IMR-90 (cell line): ENCODE measurements at regions not wholly inside any gene's neighbourhood (a gene's known extent, or its start where the extent isn't known, plus 50 kb on each side); places are given as distances from the start of the nearest gene placed in this dataset.

Experiments used
- ATAC-seq: fragments of 200-7000 bp; cut with Tn5 transposase; 2 replicates; pipeline ENCODE4 v1.9.1; 2020; ENCODE audit warnings: low read depth, mild to moderate bottlenecking, moderate library complexity
- BruUV-seq: library from RNA; stranded (reverse); fragments of 400-500 nt; replicated peaks from 2 replicates; lab custom pipeline; 2021; lab: Mats Ljungman, UMichigan
- CTCF ChIA-PET: fragments of 300-600 bp; formaldehyde crosslinking; extraction: SDS; loops from one replicate; lab custom pipeline; 2021; ENCODE audit warnings: antibody characterized with exemption; lab: Yijun Ruan, JAX
- POLR2A ChIA-PET: fragments of 300-600 bp; sonication (Branson Sonifier 250); formaldehyde crosslinking; loops from one replicate; lab custom pipeline; 2022; ENCODE audit warnings: antibody characterized with exemption; ENCODE audit not compliant: unreplicated experiment; lab: Charles Lee
- DNase-seq: peaks from one replicate; pipeline ENCODE4 v3.0.0; 2013
- H2AFZ ChIP-seq: replicated peaks from 2 replicates; pipeline ENCODE3; 2013; ENCODE audit warnings: low read length, mild to moderate bottlenecking; ENCODE audit not compliant: poor library complexity
- H2AK5ac ChIP-seq: 2 replicates; pipeline ENCODE4 v1.6.1; 2013; ENCODE audit warnings: low read depth, low read length, inconsistent platforms
- H2AK9ac ChIP-seq: replicated peaks from 2 replicates; pipeline ENCODE3; 2013; ENCODE audit warnings: mild to moderate bottlenecking, low read depth, low read length, moderate library complexity; ENCODE audit not compliant: poor library complexity
- H2BK120ac ChIP-seq: 2 replicates; pipeline ENCODE4 v1.6.1; 2013; ENCODE audit warnings: low read depth, low read length, inconsistent platforms
- H2BK15ac ChIP-seq: 3 replicates; pipeline ENCODE4 v1.6.1; 2013; ENCODE audit warnings: low read depth, low read length, inconsistent platforms
- H2BK20ac ChIP-seq: 2 replicates; pipeline ENCODE4 v1.6.1; 2013; ENCODE audit warnings: low read depth, mild to moderate bottlenecking, inconsistent platforms, low read length, moderate library complexity
- H2BK5ac ChIP-seq: 2 replicates; pipeline ENCODE4 v1.6.1; 2013; ENCODE audit warnings: mild to moderate bottlenecking, low read depth, low read length, inconsistent platforms; ENCODE audit not compliant: poor library complexity, severe bottlenecking
- H3K14ac ChIP-seq: replicated peaks from 2 replicates; pipeline ENCODE4 v1.6.1; 2013; ENCODE audit warnings: low read depth, low read length, inconsistent platforms
- H3K18ac ChIP-seq: 2 replicates; pipeline ENCODE4 v1.6.1; 2013; ENCODE audit warnings: low read depth, low read length, control low read depth
- H3K23ac ChIP-seq: 2 replicates; pipeline ENCODE4 v1.6.1; 2013; ENCODE audit warnings: low read depth, low read length, inconsistent platforms
- H3K27ac ChIP-seq: 2 replicates; pipeline ENCODE4 v1.5.1; 2013; ENCODE audit warnings: mild to moderate bottlenecking, control low read depth, low read length; ENCODE audit not compliant: insufficient read depth
- H3K27me3 ChIP-seq: 2 replicates; pipeline ENCODE4 v1.6.1; 2013; ENCODE audit warnings: low read length; ENCODE audit not compliant: control insufficient read depth, insufficient read depth
- H3K36me3 ChIP-seq: 2 replicates; pipeline ENCODE4 v1.6.1; 2013; ENCODE audit warnings: low read length, mixed read lengths; ENCODE audit not compliant: control insufficient read depth, insufficient read depth
- H3K4ac ChIP-seq: 2 replicates; pipeline ENCODE4 v1.6.1; 2013; ENCODE audit warnings: low read depth, low read length, inconsistent platforms
- H3K4me1 ChIP-seq: 2 replicates; pipeline ENCODE4 v1.6.1; 2013; ENCODE audit warnings: low read length, mixed read lengths; ENCODE audit not compliant: control insufficient read depth, insufficient read depth
- H3K4me2 ChIP-seq: 2 replicates; pipeline ENCODE4 v1.6.1; 2013; ENCODE audit warnings: low read depth, mild to moderate bottlenecking, control low read depth, low read length, moderate library complexity
- H3K4me3 ChIP-seq: 2 replicates; pipeline ENCODE4 v1.5.1; 2013; ENCODE audit warnings: low read depth, mild to moderate bottlenecking, control low read depth, low read length, moderate library complexity; ENCODE audit not compliant: insufficient read depth
- H3K56ac ChIP-seq: 2 replicates; pipeline ENCODE4 v1.6.1; 2013; ENCODE audit warnings: low read length, inconsistent platforms; ENCODE audit not compliant: insufficient read depth; ENCODE audit errors: extremely low read depth
- H3K79me1 ChIP-seq, 2 experiments: 2 replicates each; pipeline ENCODE4 v1.6.1; 2013; ENCODE audit warnings: low read length in 2 of 2, inconsistent platforms in 1 of 2, low read depth in 1 of 2
- H3K9ac ChIP-seq: 2 replicates; pipeline ENCODE4 v1.6.1; 2013; ENCODE audit warnings: low read depth, low read length, control low read depth
- H3K9me1 ChIP-seq: 2 replicates; pipeline ENCODE4 v1.6.1; 2013; ENCODE audit warnings: low read length, inconsistent platforms; ENCODE audit not compliant: insufficient read depth
- H3K9me3 ChIP-seq: 2 replicates; pipeline ENCODE4 v1.6.1; 2013; ENCODE audit warnings: low read length; ENCODE audit not compliant: control insufficient read depth, insufficient read depth
- H4K20me1 ChIP-seq: 2 replicates; pipeline ENCODE4 v1.6.1; 2013; ENCODE audit warnings: low read length, inconsistent platforms; ENCODE audit not compliant: insufficient read depth
- H4K5ac ChIP-seq: 2 replicates; pipeline ENCODE4 v1.6.1; 2013; ENCODE audit warnings: mild to moderate bottlenecking, low read depth, low read length, control low read depth
- H4K8ac ChIP-seq, 2 experiments: 2 replicates each; pipeline ENCODE4 v1.6.1; 2013; ENCODE audit warnings: low read depth in 2 of 2, low read length in 2 of 2, control low read depth in 1 of 2, inconsistent platforms in 1 of 2
- H4K91ac ChIP-seq: 2 replicates; pipeline ENCODE4 v1.6.1; 2013; ENCODE audit warnings: low read depth, low read length, inconsistent platforms; ENCODE audit not compliant: insufficient read depth
- CEBPB ChIP-seq: IDR thresholded peaks from 2 replicates; pipeline ENCODE4 v1.6.1; 2012; ENCODE audit warnings: low read depth, low read length, improper control_type of control experiment
- FOS ChIP-seq: fragments of 150-350 bp; IDR thresholded peaks from 2 replicates; pipeline ENCODE4 v1.6.1; 2016; ENCODE audit warnings: low read depth, low read length
- POLR2A ChIP-seq: IDR thresholded peaks from 2 replicates; pipeline ENCODE4 v1.6.1; 2012; ENCODE audit warnings: mild to moderate bottlenecking, low read depth, low read length
- WGBS, 2 experiments: methylation state at CpG; one replicate each; pipeline versions ENCODE4 v1.1.5 to v1.1.7; 2013; ENCODE audit warnings: missing lambda C conversion rate in 2 of 2; ENCODE audit not compliant: insufficient read length in 1 of 2; ENCODE audit errors: extremely low coverage in 2 of 2; 5-methylcytosine and 5-hydroxymethylcytosine counted together
- dilution Hi-C: fragments of 300-500 bp; cut with HindIII; formaldehyde crosslinking; loops from one replicate; pipeline ENCODE4 v1.14.3; 2018; ENCODE audit warnings: low sequenced_read_pairs; ENCODE audit not compliant: unreplicated experiment
- in situ Hi-C: fragments of 300-500 bp; cut with MboI; formaldehyde crosslinking; loops from 3 replicates; pipeline ENCODE4 v1.14.3; 2019; ENCODE audit warnings: low sequenced_read_pairs, inconsistent platforms, mixed read lengths
- intact Hi-C: fragments of 100-400 bp; cut with micrococcal nuclease; formaldehyde crosslinking; loops from 2 replicates; pipeline ENCODE4 v1.10.0; 2022

DNA sequence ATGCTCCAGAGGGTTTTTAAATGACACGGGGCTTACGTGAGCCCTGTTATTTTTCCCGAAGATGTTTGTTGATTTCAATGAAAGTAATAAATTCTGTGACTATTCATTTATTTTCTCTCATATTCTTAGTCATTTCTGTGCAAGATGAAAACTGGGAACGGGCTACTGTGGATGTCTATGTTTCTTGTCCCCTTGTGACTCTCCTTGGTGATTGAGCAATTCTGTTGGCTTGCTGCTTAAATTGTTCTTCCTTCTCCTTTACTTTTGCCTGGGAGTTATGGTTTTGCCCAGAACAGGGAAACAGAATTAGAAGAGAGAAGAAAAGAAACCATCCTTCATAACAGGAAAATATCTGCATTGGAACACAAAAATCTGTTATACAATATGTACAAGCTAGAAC, 508.2 kb upstream of the DSEL start:
- no peaks in the 10 kb centered on the region for H3K79me1 ChIP-seq
- DNase-seq = no peak
- ChIA-PET POLR2A (no interaction called here), CTCF (no interaction called here)
- ATAC-seq = no peak
- no TSS peak for BruUV-seq
- H4K20me1 ChIP-seq = no peaks in the 10 kb centered on the region
- no peaks in the 10 kb centered on the region for H3K9me1 ChIP-seq
- H2AK9ac ChIP-seq = no peak overlapping the region
- no CpG with 5 or more reads among the region's 4 CpGs for WGBS, 2 experiments
- H2BK20ac ChIP-seq = no peak overlapping the region
- in situ Hi-C loops = no loop called here
- H2BK120ac ChIP-seq = no peak overlapping the region
- H3K23ac ChIP-seq = no peak overlapping the region
- H3K56ac ChIP-seq = no peak overlapping the region
- H2BK5ac ChIP-seq = no peak overlapping the region
- H3K4me1 ChIP-seq = no peaks in the 10 kb centered on the region
- H3K27ac ChIP-seq = no peak overlapping the region
- dilution Hi-C loops = no loop called here
- no peak overlapping the region for H3K9ac ChIP-seq
- H3K36me3 ChIP-seq = no peaks in the 10 kb centered on the region
- H2AK5ac ChIP-seq = no peak overlapping the region
- H4K8ac ChIP-seq = no peak overlapping the region
- no peak overlapping the region for H2BK15ac ChIP-seq
- no peaks in the 10 kb centered on the region for H3K9me3 ChIP-seq
- no peaks in the 10 kb centered on the region for H3K27me3 ChIP-seq
- H4K91ac ChIP-seq = no peak overlapping the region
- H3K18ac ChIP-seq = no peak overlapping the region
- no peak overlapping the region for H3K4me3 ChIP-seq
- H3K4ac ChIP-seq = no peak overlapping the region
- intact Hi-C loops = no loop called here
- H4K5ac ChIP-seq = no peak overlapping the region
- no peak overlapping the region for H3K14ac ChIP-seq
- no peak overlapping the region for H2AFZ ChIP-seq
- H3K4me2 ChIP-seq = no peak overlapping the region
- TF ChIP-seq FOS = no peak
- no peak for TF ChIP-seq POLR2A
- TF ChIP-seq CEBPB = peak; percentile 11; the same call in 1 of the 2 replicates
